ENCODE measurements at regions not wholly inside any gene's neighbourhood (a gene's known extent, or its start where the extent isn't known, plus 50 kb on each side); places are given as distances from the start of the nearest gene placed in this dataset.

GRCh38 chr18:56337507-56337906 lies 300.9 kb downstream of the TXNL1 start:
- Histone ChIP-seq H3K4me1 (ENCODE audit: insufficient read depth, low read length, severe bottlenecking) (no peaks in the 10 kb centered on the region), H3K4me2 (ENCODE audit: low read length) (no peak overlapping the region)

GRCh38 chr18:56333839-56334238 lies 304.6 kb downstream of the TXNL1 start:
- Histone ChIP-seq H4K20me1 (ENCODE audit: insufficient read depth, low read length) (no peaks in the 10 kb centered on the region), H3K4me3 (ENCODE audit: low read depth, low read length, poor library complexity, severe bottlenecking) (no peak overlapping the region)

More at GRCh38 chr18:56337507-56337906, 300.9 kb downstream of the TXNL1 start:
- no peak overlapping the region for H2AFZ ChIP-seq (ENCODE audit: low read length)
- H3K9me3 ChIP-seq (ENCODE audit: low read length) = no peaks in the 10 kb centered on the region
- H3K27ac ChIP-seq (ENCODE audit: low read depth, low read length, poor library complexity, severe bottlenecking) = no peak overlapping the region
- no peaks in the 10 kb centered on the region for H3K36me3 ChIP-seq (ENCODE audit: insufficient read depth, low read length)
- no peaks in the 10 kb centered on the region for H3K79me2 ChIP-seq (ENCODE audit: insufficient read depth, low read length)
- no peak for TF ChIP-seq CTCF (IDR thresholded peaks at IDR 0.05; ENCODE audit: low read length)
- no peak for TF ChIP-seq EZH2 (IDR thresholded peaks at IDR 0.05; ENCODE audit: borderline replicate concordance, low read length)
- H3K4me3 ChIP-seq (ENCODE audit: low read depth, low read length, poor library complexity, severe bottlenecking) = no peak overlapping the region
- H3F3A ChIP-seq (ENCODE audit: insufficient read depth, low read length) = no peaks in the 10 kb centered on the region
- no peaks in the 10 kb centered on the region for H4K20me1 ChIP-seq (ENCODE audit: insufficient read depth, low read length)
- no peak overlapping the region for H3K9ac ChIP-seq (ENCODE audit: low read length)
- no peaks in the 10 kb centered on the region for H3K9me2 ChIP-seq (ENCODE audit: low read depth, low read length)
- H3K27me3 ChIP-seq (ENCODE audit: insufficient read depth, low read length) = no peaks in the 10 kb centered on the region

GRCh38 chr18:56333146-56333545 lies 305.2 kb downstream of the TXNL1 start:
- Histone ChIP-seq H3K4me1 (ENCODE audit: insufficient read depth, low read length, severe bottlenecking) (no peaks in the 10 kb centered on the region), H3K4me2 (ENCODE audit: low read length) (no peak overlapping the region), H3K9me3 (ENCODE audit: low read length) (no peaks in the 10 kb centered on the region), H2AFZ (ENCODE audit: low read length) (no peak overlapping the region), H3F3A (ENCODE audit: insufficient read depth, low read length) (no peaks in the 10 kb centered on the region), H3K27ac (ENCODE audit: low read depth, low read length, poor library complexity, severe bottlenecking) (no peak overlapping the region), H3K36me3 (ENCODE audit: insufficient read depth, low read length) (no peaks in the 10 kb centered on the region), H3K4me3 (ENCODE audit: low read depth, low read length, poor library complexity, severe bottlenecking) (no peak overlapping the region), H3K79me2 (ENCODE audit: insufficient read depth, low read length) (no peaks in the 10 kb centered on the region), H4K20me1 (ENCODE audit: insufficient read depth, low read length) (no peaks in the 10 kb centered on the region), H3K9ac (ENCODE audit: low read length) (no peak overlapping the region), H3K27me3 (ENCODE audit: insufficient read depth, low read length) (no peaks in the 10 kb centered on the region), H3K9me2 (ENCODE audit: low read depth, low read length) (no peaks in the 10 kb centered on the region)
- TF ChIP-seq EZH2 (IDR thresholded peaks at IDR 0.05; ENCODE audit: borderline replicate concordance, low read length) (no peak), CTCF (IDR thresholded peaks at IDR 0.05; ENCODE audit: low read length) (no peak)

More at GRCh38 chr18:56333839-56334238, 304.6 kb downstream of the TXNL1 start:
- H3K27me3 ChIP-seq (ENCODE audit: insufficient read depth, low read length) = no peaks in the 10 kb centered on the region
- H3K4me1 ChIP-seq (ENCODE audit: insufficient read depth, low read length, severe bottlenecking) = no peaks in the 10 kb centered on the region
- no peaks in the 10 kb centered on the region for H3K79me2 ChIP-seq (ENCODE audit: insufficient read depth, low read length)
- no peaks in the 10 kb centered on the region for H3K9me2 ChIP-seq (ENCODE audit: low read depth, low read length)
- no peak overlapping the region for H3K27ac ChIP-seq (ENCODE audit: low read depth, low read length, poor library complexity, severe bottlenecking)
- no peaks in the 10 kb centered on the region for H3F3A ChIP-seq (ENCODE audit: insufficient read depth, low read length)
- H3K4me2 ChIP-seq (ENCODE audit: low read length) = no peak overlapping the region
- H2AFZ ChIP-seq (ENCODE audit: low read length) = no peak overlapping the region
- no peak overlapping the region for H3K9ac ChIP-seq (ENCODE audit: low read length)
- no peaks in the 10 kb centered on the region for H3K9me3 ChIP-seq (ENCODE audit: low read length)
- H3K36me3 ChIP-seq (ENCODE audit: insufficient read depth, low read length) = no peaks in the 10 kb centered on the region
- TF ChIP-seq CTCF (IDR thresholded peaks at IDR 0.05; ENCODE audit: low read length) (no peak), EZH2 (IDR thresholded peaks at IDR 0.05; ENCODE audit: borderline replicate concordance, low read length) (no peak)

Measured in OCI-LY1 (cell line).